Left colon (tissue), 2 donors: ENCODE measurements at regions not wholly inside any gene's neighbourhood (a gene's known extent, or its start where the extent isn't known, plus 50 kb on each side); places are given as distances from the start of the nearest gene placed in this dataset.

Experiments used
- ATAC-seq: fragments of 200-7000 bp; cut with Tn5 transposase; one replicate; pipeline ENCODE4 v1.9.1; 2020; ENCODE audit warnings: mild to moderate bottlenecking, moderate library complexity
- DNase-seq, 2 donors: peaks; one replicate each; pipeline ENCODE4 v3.0.0-alpha.2; 2020
- intact Hi-C, 2 donors: fragments of 100-400 bp; cut with DNase I in 1 of 2; cut with micrococcal nuclease in 1 of 2; formaldehyde crosslinking; loops; one replicate each; pipeline versions ENCODE4 v1.11.2 to v1.14.0; 2022; cut with DNase I, micrococcal nuclease
- donor health status: DM: no; HTN: no; CAD: no.
- donor health status: DM: yes; HTN: yes; CAD: no.

- ATAC-seq (no peak), DNase-seq (no peak)
- intact Hi-C loops, result loop anchor here in 1 of 2 donors (5.0 kb wide), 2 partner anchors 322 to 392 kb away; no protein-coding TSS in a partner anchor
These were observed 58.5 kb downstream of the PSMG1 start for GRCh38 chr21:39124681-39125251.

GRCh38 chr21:39123375-39123774, 59.9 kb downstream of the PSMG1 start:
- ATAC-seq, result no peak
- no peak for DNase-seq
- intact Hi-C loops, result no loop called here

- ATAC-seq (no peak), DNase-seq (no peak)
- intact Hi-C loops, result no loop called here
These were observed 61.5 kb downstream of the PSMG1 start for GRCh38 chr21:39121600-39122355.

- ATAC-seq (no peak), DNase-seq (no peak)
- intact Hi-C loops, result no loop called here
These were observed 62.2 kb downstream of the PSMG1 start for GRCh38 chr21:39120876-39121599.

GRCh38 chr21:39119891-39120290, 63.4 kb downstream of the PSMG1 start:
- DNase-seq, result no peak
- intact Hi-C loops, result no loop called here
- ATAC-seq, result no peak

- intact Hi-C loops, result no loop called here
- ATAC-seq (peak; percentile 52), DNase-seq (no peak)
These were observed 64.5 kb downstream of the PSMG1 start for GRCh38 chr21:39118604-39119215.

GRCh38 chr21:39118061-39118460, 65.2 kb downstream of the PSMG1 start:
- ATAC-seq, result no peak
- intact Hi-C loops, result no loop called here
- DNase-seq, result no peak

- intact Hi-C loops, result no loop called here
- DNase-seq, result no peak
- no peak for ATAC-seq
These were observed 65.7 kb downstream of the PSMG1 start for GRCh38 chr21:39117440-39117970.

GRCh38 chr21:39116761-39117439, 66.4 kb downstream of the PSMG1 start:
- ATAC-seq (no peak), DNase-seq (no peak)
- intact Hi-C loops, result no loop called here

GRCh38 chr21:39115576-39116235, 67.5 kb downstream of the PSMG1 start:
- ATAC-seq (no peak), DNase-seq (no peak)
- intact Hi-C loops, result no loop called here

- ATAC-seq, result no peak
- DNase-seq, result no peak
- intact Hi-C loops, result no loop called here
These were observed 68.2 kb downstream of the PSMG1 start for GRCh38 chr21:39114871-39115575.

GRCh38 chr21:39111931-39112550, 71.2 kb downstream of the PSMG1 start:
- DNase-seq, result peak in 1 of 2 donors; percentile 8
- intact Hi-C loops, result no loop called here
- no peak for ATAC-seq

GRCh38 chr21:39110431-39110830, 72.8 kb downstream of the PSMG1 start:
- DNase-seq (peak in 1 of 2 donors; percentile 16), ATAC-seq (no peak)
- intact Hi-C loops, result no loop called here

- ATAC-seq (no peak), DNase-seq (peak in 1 of 2 donors; percentile 4)
- intact Hi-C loops, result no loop called here
These were observed 73.5 kb downstream of the PSMG1 start for GRCh38 chr21:39109596-39110210.

- intact Hi-C loops, result no loop called here
- DNase-seq, result no peak
These were observed 74.1 kb downstream of the PSMG1 start for GRCh38 chr21:39109163-39109530.

GRCh38 chr21:39108291-39109162, 74.7 kb downstream of the PSMG1 start:
- intact Hi-C loops, result no loop called here
- ATAC-seq (no peak), DNase-seq (peak in 1 of 2 donors; percentile 16)

More at GRCh38 chr21:39109163-39109530, 74.1 kb downstream of the PSMG1 start:
- ATAC-seq, result no peak
